Effector memory CD8-positive, alpha-beta T cell (primary cell): ENCODE measurements at regions not wholly inside any gene's neighbourhood (a gene's known extent, or its start where the extent isn't known, plus 50 kb on each side); places are given as distances from the start of the nearest gene placed in this dataset.
A peak's percentile ranks its signal among the peaks of the same experiment; 100 is the strongest.
"Not testable (repeated sequence)": the region's sequence is repeated elsewhere in the genome, so short reads cannot be mapped to it uniquely, and the experiment has no call there.

ENCODE experiments used
- ATAC-seq: fragments of 150-1000 bp; cut with Tn5 transposase; replicated peaks from 2 replicates; pipeline ENCODE4 v1.10.0; 2021; ENCODE audit warnings: mild to moderate bottlenecking, moderate library complexity
- DNase-seq, 3 experiments: peaks; one replicate each; pipeline ENCODE4 v3.0.0; 2021
- H3K27ac Mint-ChIP-seq, 2 donors: one replicate each; pipeline ENCODE4 v1.8.0; 2022; ENCODE audit warnings: mild to moderate bottlenecking in 2 of 2, mixed read lengths in 2 of 2, moderate library complexity in 2 of 2
- H3K27me3 Mint-ChIP-seq, 2 donors: one replicate each; pipeline ENCODE4 v1.8.0; 2022; ENCODE audit warnings: mixed read lengths in 2 of 2
- H3K36me3 Mint-ChIP-seq: one replicate; pipeline ENCODE4 v1.8.0; 2022; ENCODE audit warnings: mild to moderate bottlenecking, moderate library complexity, mixed read lengths; ENCODE audit not compliant: insufficient read depth
- H3K4me1 Mint-ChIP-seq, 2 donors: one replicate each; pipeline ENCODE4 v1.8.0; 2022; ENCODE audit warnings: low read depth in 2 of 2, mixed read lengths in 2 of 2
- H3K4me3 Mint-ChIP-seq, 2 donors: one replicate each; pipeline ENCODE4 v1.8.0; 2022; ENCODE audit warnings: mild to moderate bottlenecking in 2 of 2, mixed read lengths in 2 of 2, moderate library complexity in 2 of 2
- H3K9me3 Mint-ChIP-seq, 2 donors: one replicate each; pipeline ENCODE4 v1.8.0; 2022; ENCODE audit warnings: mixed read lengths in 2 of 2

DNA sequence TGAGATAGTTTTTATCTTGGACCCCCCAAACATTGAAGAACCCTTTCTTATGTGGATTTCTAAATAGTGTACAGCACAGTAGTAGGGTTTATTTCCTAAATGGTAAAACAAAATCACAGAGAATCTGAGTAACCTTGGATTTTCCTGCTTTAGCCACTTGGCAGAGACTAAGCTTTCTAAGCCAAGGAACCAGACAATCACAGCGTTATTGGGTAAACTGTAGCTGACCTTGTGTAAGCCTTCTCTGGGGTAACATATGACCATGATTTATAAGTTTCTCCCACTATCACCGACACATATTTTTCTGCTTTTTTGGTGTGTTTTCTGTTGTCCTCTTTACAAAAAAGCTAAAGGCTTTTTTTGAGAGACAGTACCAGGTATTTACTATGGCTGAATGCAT, 136.3 kb upstream of the PZP start:
- no peaks in the 10 kb centered on the region for H3K27me3 Mint-ChIP-seq
- no peaks in the 10 kb centered on the region for H3K36me3 Mint-ChIP-seq
- peaks cover 23 to 46% of the 10 kb centered on the region in 2 donors for H3K4me1 Mint-ChIP-seq
- no peaks in the 10 kb centered on the region for H3K9me3 Mint-ChIP-seq
- no peak overlapping the region for H3K4me3 Mint-ChIP-seq
- no peak for ATAC-seq
- no peak for DNase-seq
- H3K27ac Mint-ChIP-seq, result no peak overlapping the region

DNA sequence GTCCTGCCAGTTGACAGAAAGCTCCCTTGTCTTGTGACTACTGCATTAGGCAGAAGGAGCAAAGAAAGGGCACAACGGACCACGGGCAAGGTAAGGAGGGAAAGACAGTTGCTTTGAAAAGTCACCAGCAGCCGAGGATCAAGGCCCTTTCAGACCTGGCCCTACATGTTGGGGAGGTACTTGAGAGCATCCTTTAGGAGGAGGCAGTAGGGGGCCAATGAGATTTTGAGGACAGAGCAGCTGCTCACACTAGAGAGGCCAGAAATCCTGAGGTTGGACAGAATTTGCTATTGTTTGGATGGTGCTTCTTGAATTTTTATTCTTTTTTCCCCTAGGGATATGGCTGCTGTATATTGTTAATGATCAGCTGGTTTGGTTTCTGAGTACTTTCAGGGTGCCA, 135.5 kb upstream of the PZP start:
- H3K27ac Mint-ChIP-seq, result no peak overlapping the region
- no peaks in the 10 kb centered on the region for H3K9me3 Mint-ChIP-seq
- H3K27me3 Mint-ChIP-seq, result no peaks in the 10 kb centered on the region
- no peak overlapping the region for H3K4me3 Mint-ChIP-seq
- DNase-seq (no peak), ATAC-seq (no peak)
- no peaks in the 10 kb centered on the region for H3K36me3 Mint-ChIP-seq
- H3K4me1 Mint-ChIP-seq, result peaks cover 25 to 46% of the 10 kb centered on the region in 2 donors

GRCh38 chr12:9342614-9343353, 134.6 kb upstream of the PZP start:
- ATAC-seq, result no peak
- DNase-seq, result no peak
- Mint-ChIP-seq H3K27ac (peak overlapping the region in 1 of 2 donors; percentile 86), H3K9me3 (no peaks in the 10 kb centered on the region), H3K4me1 (peaks cover 25 to 46% of the 10 kb centered on the region in 2 donors), H3K27me3 (no peaks in the 10 kb centered on the region), H3K4me3 (peak overlapping the region in 1 of 2 donors; percentile 49), H3K36me3 (no peaks in the 10 kb centered on the region)

GRCh38 chr12:9341260-9341585, 133.0 kb upstream of the PZP start:
- Mint-ChIP-seq H3K4me3 (peak overlapping the region; percentile 19 to 69), H3K36me3 (no peaks in the 10 kb centered on the region), H3K27me3 (no peaks in the 10 kb centered on the region), H3K9me3 (peaks cover 2 to 4% of the 10 kb centered on the region in 2 donors), H3K4me1 (peaks cover 22 to 46% of the 10 kb centered on the region in 2 donors), H3K27ac (peak overlapping the region in 1 of 2 donors; percentile 86)
- DNase-seq (no peak), ATAC-seq (peak; percentile 74)

DNA sequence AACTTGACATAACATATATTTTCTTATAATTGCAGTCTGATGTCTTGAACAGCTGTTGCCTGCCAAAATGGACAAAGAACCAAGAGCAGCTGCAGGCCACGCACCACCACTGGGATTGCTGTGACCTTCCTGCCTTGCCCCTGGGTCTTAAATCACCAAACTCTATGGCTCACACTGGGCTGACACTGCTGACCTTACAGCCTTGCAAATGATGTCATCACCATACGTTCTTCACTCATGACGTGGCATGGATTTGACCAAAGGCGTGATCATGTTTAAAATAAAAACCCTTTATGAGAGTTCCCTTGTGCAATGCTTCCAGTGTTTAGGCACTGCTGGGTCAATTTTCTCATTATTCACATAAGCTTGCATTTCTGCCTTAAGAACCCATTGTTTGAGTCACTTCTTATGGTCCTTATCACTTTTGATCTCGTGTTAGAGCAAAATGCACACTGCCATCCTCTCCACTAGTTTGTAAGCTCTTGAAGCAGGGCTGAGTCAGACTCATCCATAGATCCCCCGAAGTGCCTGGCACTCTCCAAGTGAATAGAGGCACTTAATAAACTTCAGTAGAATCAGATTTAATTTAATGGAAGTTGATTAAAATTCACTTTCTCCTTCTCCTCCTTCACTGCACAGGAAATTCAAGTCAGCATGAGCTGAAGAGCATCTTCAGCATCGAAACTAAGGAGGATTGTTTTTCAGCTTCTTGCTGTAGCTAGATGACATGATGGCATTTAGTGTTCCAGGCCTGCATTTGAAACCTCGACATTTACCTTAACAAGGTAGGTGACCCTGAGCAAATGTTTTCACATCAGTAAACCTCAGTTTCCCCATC, 132.4 kb upstream of the PZP start:
- peak overlapping the region in 1 of 2 donors; percentile 69 for H3K4me3 Mint-ChIP-seq
- H3K27me3 Mint-ChIP-seq, result no peaks in the 10 kb centered on the region

GRCh38 chr12:9337656-9338055, 129.5 kb upstream of the PZP start:
- peaks cover 20 to 22% of the 10 kb centered on the region in 2 donors for H3K4me1 Mint-ChIP-seq
- H3K36me3 Mint-ChIP-seq, result no peaks in the 10 kb centered on the region
- H3K27ac Mint-ChIP-seq, result no peak overlapping the region
- ATAC-seq, result no peak
- peaks cover 2 to 8% of the 10 kb centered on the region in 2 donors for H3K9me3 Mint-ChIP-seq
- DNase-seq, result no peak
- no peaks in the 10 kb centered on the region for H3K27me3 Mint-ChIP-seq
- H3K4me3 Mint-ChIP-seq, result no peak overlapping the region

More for the DNA sequence above, 132.4 kb upstream of the PZP start:
- Mint-ChIP-seq H3K9me3 (peaks cover 2 to 8% of the 10 kb centered on the region in 2 donors), H3K27ac (peak overlapping the region in 1 of 2 donors; percentile 86), H3K4me1 (peaks cover 21 to 42% of the 10 kb centered on the region in 2 donors), H3K36me3 (no peaks in the 10 kb centered on the region)
- ATAC-seq (peak; percentile 21), DNase-seq (no peak)

DNA sequence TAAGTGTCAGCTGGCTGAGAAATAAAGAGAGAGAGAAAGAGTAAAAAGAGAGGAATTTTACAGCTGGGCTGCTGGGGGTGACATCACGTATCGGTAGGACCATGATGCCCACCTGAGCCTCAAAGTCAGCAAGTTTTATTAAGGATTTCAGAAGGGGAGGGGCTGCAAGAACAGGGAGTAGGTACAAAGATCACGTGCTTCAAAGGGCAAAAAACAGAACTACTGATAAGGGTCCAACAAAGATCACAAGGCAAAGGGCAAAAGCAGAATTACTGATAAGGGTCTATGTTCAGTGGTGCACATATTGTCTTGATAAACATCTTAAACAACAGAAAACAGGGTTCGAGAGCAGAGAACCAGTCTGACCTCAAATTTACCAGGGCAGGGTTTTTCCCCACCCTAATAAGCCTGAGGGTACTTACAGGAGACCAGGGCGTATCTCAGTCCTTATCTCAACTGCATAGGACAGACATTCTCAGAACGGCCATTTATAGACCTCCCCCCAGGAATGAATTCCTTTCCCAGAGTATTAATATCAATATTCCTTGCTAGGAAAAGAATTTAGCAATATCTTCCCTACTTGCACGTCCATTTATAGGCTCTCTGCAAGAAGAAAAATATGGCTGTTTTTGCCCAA, 128.3 kb upstream of the PZP start:
- not testable (repeated sequence) for ATAC-seq, DNase-seq, H3K27me3 Mint-ChIP-seq, H3K9me3 Mint-ChIP-seq, H3K27ac Mint-ChIP-seq, H3K4me3 Mint-ChIP-seq, H3K36me3 Mint-ChIP-seq
- peaks cover 10 to 15% of the 10 kb centered on the region in 2 donors for H3K4me1 Mint-ChIP-seq

DNA sequence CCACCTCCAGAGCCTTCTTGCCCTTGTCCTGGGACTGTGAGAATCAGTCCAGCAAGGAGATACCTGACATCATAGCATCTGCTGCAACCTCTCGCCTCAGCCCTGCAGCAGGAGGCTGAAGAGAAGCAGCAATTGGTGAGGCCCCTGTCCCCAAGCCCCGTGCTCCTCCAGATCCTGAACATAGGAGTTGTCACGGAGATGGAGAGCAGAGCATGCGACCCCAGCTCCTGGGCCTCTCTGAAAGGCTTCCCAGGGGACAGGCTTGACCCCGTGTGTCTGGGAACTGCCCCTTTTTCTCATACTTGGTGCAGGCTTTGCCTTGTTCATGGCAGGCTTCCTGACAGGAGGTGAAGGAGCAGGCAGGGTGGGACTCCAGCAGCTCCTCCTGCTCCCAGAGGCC, 127.7 kb upstream of the PZP start:
- no peak overlapping the region for H3K4me3 Mint-ChIP-seq
- peaks cover 2 to 8% of the 10 kb centered on the region in 2 donors for H3K9me3 Mint-ChIP-seq
- no peaks in the 10 kb centered on the region for H3K27me3 Mint-ChIP-seq
- peaks cover 10 to 15% of the 10 kb centered on the region in 2 donors for H3K4me1 Mint-ChIP-seq
- DNase-seq, result no peak
- no peak for ATAC-seq
- no peaks in the 10 kb centered on the region for H3K36me3 Mint-ChIP-seq
- no peak overlapping the region for H3K27ac Mint-ChIP-seq

DNA sequence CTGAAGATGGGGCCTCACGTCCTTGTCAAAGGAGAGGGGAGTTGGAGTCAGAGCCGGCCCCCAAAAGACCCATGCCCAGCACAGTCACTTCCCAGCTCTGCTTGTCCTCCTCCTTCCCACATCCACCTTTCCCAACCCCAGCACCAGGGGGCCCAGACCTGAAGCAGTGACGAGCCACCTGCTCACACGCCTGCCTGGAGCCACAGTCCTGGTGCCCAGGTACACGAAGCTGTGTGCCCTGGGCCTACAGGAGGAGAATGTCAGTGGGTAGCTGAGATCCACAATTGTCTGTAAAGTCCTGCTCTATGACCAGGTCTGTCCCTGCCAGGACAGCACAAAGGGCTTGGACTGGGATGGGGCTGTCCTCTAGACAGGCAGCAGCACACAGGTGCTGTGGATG, 126.8 kb upstream of the PZP start:
- ATAC-seq (no peak), DNase-seq (no peak)
- Mint-ChIP-seq H3K27me3 (no peaks in the 10 kb centered on the region), H3K36me3 (no peaks in the 10 kb centered on the region), H3K9me3 (peaks cover 2 to 8% of the 10 kb centered on the region in 2 donors), H3K4me1 (peaks cover 6 to 11% of the 10 kb centered on the region in 2 donors), H3K4me3 (no peak overlapping the region), H3K27ac (no peak overlapping the region)

DNA sequence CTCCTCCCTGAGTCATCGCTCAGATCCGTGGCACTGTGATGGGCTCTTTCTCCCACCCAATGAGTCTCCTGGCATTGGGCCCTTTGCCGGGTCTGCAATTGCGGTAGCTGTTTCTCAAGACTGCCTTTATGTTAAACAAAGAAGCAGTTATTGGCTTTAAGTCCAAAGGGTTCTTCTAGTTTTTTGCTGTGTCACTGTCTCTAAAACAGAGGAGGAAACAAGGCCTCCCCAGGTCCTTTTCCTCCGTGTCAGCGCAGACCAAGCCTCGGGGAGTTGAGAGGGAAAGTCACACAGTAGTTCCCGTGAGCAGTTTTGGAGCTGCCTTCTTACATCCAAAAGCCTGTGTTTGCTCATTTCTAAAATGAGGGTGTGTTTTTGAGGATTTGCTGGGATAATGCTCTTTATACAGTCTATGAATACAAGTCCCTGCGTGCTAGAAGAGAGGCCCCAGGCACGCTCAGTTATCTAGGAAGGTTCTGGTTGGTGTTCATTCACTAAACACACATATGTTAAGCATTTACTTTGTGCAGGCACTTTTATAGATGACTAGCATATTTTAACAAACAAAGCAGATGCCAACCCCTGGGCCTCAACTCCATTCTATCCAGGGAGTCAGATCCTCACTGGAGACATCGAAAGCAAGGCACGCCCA, 126.0 kb upstream of the PZP start:
- Mint-ChIP-seq H3K27ac (no peak overlapping the region), H3K4me3 (no peak overlapping the region), H3K9me3 (peaks cover 2 to 8% of the 10 kb centered on the region in 2 donors), H3K27me3 (no peaks in the 10 kb centered on the region), H3K36me3 (no peaks in the 10 kb centered on the region), H3K4me1 (peaks cover 6 to 10% of the 10 kb centered on the region in 2 donors)
- DNase-seq, result no peak
- no peak for ATAC-seq

DNA sequence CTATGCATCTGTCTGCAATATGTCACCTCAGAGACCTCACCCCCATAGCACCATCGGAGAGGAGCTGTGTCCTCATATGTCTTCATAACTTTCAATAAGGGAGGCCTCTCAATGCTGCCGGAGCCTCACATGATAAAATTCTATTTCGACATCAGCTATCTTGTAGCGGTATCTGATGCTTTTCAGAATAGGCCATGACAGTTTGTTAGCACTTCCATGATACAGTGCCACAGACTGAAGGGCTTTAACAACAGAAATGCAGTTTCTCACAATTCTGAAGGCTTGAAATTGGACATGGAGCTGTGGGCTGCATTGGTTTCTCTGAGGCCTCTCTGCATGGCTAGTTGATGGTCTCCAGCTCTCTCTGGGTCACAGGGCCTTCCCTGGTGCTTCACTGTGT, 125.0 kb upstream of the PZP start:
- H3K9me3 Mint-ChIP-seq, result peaks cover 2 to 8% of the 10 kb centered on the region in 2 donors
- ATAC-seq, result no peak
- no peak overlapping the region for H3K4me3 Mint-ChIP-seq
- no peak for DNase-seq
- no peaks in the 10 kb centered on the region for H3K27me3 Mint-ChIP-seq
- peak overlapping the region in 1 of 2 donors; percentile 67 for H3K27ac Mint-ChIP-seq
- no peaks in the 10 kb centered on the region for H3K36me3 Mint-ChIP-seq
- H3K4me1 Mint-ChIP-seq, result peaks cover 6 to 8% of the 10 kb centered on the region in 2 donors

- Mint-ChIP-seq H3K27ac (peak overlapping the region in 1 of 2 donors; percentile 67), H3K27me3 (no peaks in the 10 kb centered on the region), H3K36me3 (no peaks in the 10 kb centered on the region), H3K4me1 (peaks cover 7 to 9% of the 10 kb centered on the region in 2 donors), H3K9me3 (peaks cover 2 to 8% of the 10 kb centered on the region in 2 donors), H3K4me3 (no peak overlapping the region)
- no peak for ATAC-seq
- no peak for DNase-seq
Observed at GRCh38 chr12:9332564-9332963, 124.4 kb upstream of the PZP start.

GRCh38 chr12:9331218-9331626, 123.0 kb upstream of the PZP start:
- peak; percentile 79 for ATAC-seq
- peak; percentile 60 to 76 (median 71) for DNase-seq
- Mint-ChIP-seq H3K4me3 (peak overlapping the region in 1 of 2 donors; percentile 18), H3K9me3 (peaks cover under 1 to 4% of the 10 kb centered on the region in 2 donors), H3K36me3 (no peaks in the 10 kb centered on the region), H3K27ac (peak overlapping the region; percentile 47 to 59), H3K4me1 (peaks cover 17 to 20% of the 10 kb centered on the region in 2 donors), H3K27me3 (no peaks in the 10 kb centered on the region)
